HUES64 (cell line): ENCODE measurements at regions not wholly inside any gene's neighbourhood (a gene's known extent, or its start where the extent isn't known, plus 50 kb on each side); places are given as distances from the start of the nearest gene placed in this dataset.

Experiments
- H3K27ac ChIP-seq: 2 replicates; pipeline ENCODE4 v1.7.0; 2013; ENCODE audit warnings: low read depth, low read length, inconsistent platforms
- H3K27me3 ChIP-seq: 2 replicates; pipeline ENCODE4 v1.6.1; 2013; ENCODE audit warnings: mild to moderate bottlenecking, low read length; ENCODE audit not compliant: insufficient read depth
- H3K36me3 ChIP-seq: 2 replicates; pipeline ENCODE4 v1.6.1; 2013; ENCODE audit warnings: mild to moderate bottlenecking, low read length; ENCODE audit not compliant: insufficient read depth
- H3K4me1 ChIP-seq: 2 replicates; pipeline ENCODE4 v1.6.1; 2013; ENCODE audit warnings: mild to moderate bottlenecking, low read length, moderate library complexity; ENCODE audit not compliant: insufficient read depth
- H3K4me3 ChIP-seq: 2 replicates; pipeline ENCODE4 v1.5.1; 2013; ENCODE audit warnings: mild to moderate bottlenecking, low read length, moderate library complexity
- H3K9ac ChIP-seq: 2 replicates; pipeline ENCODE4 v1.6.1; 2013; ENCODE audit warnings: mild to moderate bottlenecking, low read depth, low read length
- H3K9me3 ChIP-seq: 2 replicates; pipeline ENCODE4 v1.6.1; 2013; ENCODE audit warnings: low read depth, low read length; ENCODE audit not compliant: insufficient read depth
- WGBS: fragments of 150-250, 120-280 bp; methylation state at CpG from one replicate; pipeline ENCODE4 v1.1.7; 2013; ENCODE audit warnings: missing lambda C conversion rate; 5-methylcytosine and 5-hydroxymethylcytosine counted together

DNA sequence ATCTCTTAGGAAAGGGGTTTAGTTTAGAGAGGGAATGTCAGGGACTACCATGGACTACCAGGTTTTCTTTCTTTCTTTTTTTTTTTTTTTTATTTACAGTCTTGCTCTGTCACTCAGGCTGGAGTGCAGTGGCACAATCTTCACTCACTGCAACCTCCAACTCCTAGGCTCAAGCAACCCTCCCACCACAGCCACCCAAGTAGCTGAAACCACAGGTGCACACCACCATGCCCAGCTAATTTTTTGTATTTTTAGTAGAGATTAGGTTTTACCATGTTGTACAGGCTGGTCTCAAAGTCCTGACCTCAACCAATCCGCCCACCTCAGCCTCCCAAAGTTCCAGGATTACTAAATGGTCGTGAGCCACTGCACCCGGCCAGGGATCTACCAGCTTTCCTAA, 572.7 kb downstream of the CAAP1 start:
- H3K9ac ChIP-seq = no peak overlapping the region

DNA sequence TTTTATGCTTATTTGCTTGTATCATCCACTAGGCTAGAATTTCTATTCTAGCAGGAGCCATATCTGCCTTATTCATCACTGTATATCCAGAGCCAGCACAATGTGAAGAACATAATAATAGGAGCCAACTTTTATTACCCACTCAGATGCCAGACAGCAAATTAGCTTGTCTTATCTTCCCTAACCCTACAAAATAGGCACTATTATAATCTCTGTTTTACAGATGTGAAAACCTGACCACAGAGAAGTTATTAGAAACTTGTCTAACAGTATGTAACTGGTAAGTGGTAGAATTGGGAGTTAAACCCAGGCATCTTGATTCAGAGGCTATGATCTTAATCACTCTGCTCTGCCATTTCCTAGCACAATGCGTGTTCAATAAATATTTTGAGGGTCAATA, 579.5 kb downstream of the CAAP1 start:
- H3K27me3 ChIP-seq = no peaks in the 10 kb centered on the region
- 100% methylated on average over 1 of the region's 1 CpG for WGBS

More for the DNA sequence above, 572.7 kb downstream of the CAAP1 start:
- WGBS = 97% methylated on average over 3 of the region's 3 CpGs
- H3K27me3 ChIP-seq = no peaks in the 10 kb centered on the region
- no peaks in the 10 kb centered on the region for H3K4me1 ChIP-seq
- H3K4me3 ChIP-seq = no peak overlapping the region
- no peaks in the 10 kb centered on the region for H3K36me3 ChIP-seq
- H3K27ac ChIP-seq = no peak overlapping the region
- H3K9me3 ChIP-seq = no peaks in the 10 kb centered on the region

DNA sequence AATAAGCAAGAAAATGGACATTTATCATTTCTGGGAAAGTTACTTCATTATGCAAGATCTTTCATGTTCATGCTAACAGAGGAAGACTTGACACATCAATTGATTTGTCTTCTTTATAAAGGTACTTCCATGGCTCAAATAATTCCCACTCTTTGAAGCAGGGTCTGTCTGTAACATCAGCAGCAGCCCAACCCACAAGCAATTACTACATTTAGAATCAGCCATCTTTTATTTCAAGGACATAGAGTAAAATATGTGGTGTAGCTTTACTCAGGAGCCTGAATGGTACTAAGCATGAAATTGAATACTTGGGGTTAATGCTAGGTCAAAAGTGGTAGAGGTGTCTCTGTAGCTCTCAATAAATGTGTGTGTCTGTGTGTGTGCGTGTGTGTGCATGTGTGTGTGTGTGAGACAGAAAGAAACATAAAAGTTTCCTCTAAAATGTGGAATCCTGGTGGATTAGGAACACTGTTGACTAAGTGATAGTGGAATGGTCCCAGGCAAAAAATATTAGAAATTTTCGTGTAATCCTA, 581.1 kb downstream of the CAAP1 start:
- WGBS = 86% methylated on average over 2 of the region's 2 CpGs
- Histone ChIP-seq H3K9ac (no peak overlapping the region), H3K9me3 (no peaks in the 10 kb centered on the region), H3K27ac (no peak overlapping the region), H3K27me3 (no peaks in the 10 kb centered on the region), H3K4me1 (no peaks in the 10 kb centered on the region), H3K36me3 (no peaks in the 10 kb centered on the region), H3K4me3 (no peak overlapping the region)

More for the DNA sequence above, 579.5 kb downstream of the CAAP1 start:
- Histone ChIP-seq H3K9ac (no peak overlapping the region), H3K4me1 (no peaks in the 10 kb centered on the region), H3K9me3 (no peaks in the 10 kb centered on the region), H3K27ac (no peak overlapping the region), H3K36me3 (no peaks in the 10 kb centered on the region), H3K4me3 (no peak overlapping the region)

DNA sequence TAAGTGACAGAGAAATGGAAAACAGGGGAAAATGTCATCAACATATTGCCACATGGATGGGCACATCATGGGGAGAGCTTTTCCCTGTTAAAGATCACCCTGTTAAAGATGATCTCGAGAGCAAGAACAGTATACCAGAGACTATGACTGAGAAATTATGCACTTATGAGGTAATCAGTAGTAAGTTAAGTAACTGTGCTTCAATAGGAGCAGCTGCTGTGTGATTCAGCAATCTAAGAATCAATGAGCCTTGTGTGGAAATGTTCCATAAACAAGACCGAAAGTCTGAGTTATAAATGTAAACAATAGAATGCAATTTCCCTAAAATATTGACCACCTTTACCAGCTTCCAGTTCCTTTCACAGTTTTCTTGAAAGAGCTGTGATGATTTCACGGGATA, 582.3 kb downstream of the CAAP1 start:
- no peak overlapping the region for H3K9ac ChIP-seq
- H3K9me3 ChIP-seq = no peaks in the 10 kb centered on the region
- no peaks in the 10 kb centered on the region for H3K36me3 ChIP-seq
- WGBS = 92% methylated on average over 3 of the region's 3 CpGs
- H3K4me3 ChIP-seq = no peak overlapping the region
- no peaks in the 10 kb centered on the region for H3K4me1 ChIP-seq
- H3K27ac ChIP-seq = no peak overlapping the region
- H3K27me3 ChIP-seq = no peaks in the 10 kb centered on the region

DNA sequence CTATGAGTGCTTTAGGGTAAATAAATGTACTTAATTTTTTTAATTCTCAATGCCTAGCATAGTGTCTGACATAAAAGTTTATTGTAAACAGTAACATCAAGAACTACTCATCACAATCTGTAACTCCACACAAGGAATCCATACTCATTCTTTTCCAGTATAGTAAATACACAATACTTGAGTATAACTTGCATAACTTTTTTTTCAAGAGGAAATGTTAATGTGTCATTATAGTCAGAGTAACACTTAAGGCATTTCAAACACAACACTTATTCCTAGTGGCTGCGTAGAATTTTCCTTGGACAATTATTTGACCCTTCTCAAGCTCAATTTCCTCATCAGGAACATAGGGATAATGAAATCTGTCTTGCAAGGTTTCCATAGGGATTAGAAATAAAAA, 584.3 kb downstream of the CAAP1 start:
- no peak overlapping the region for H3K9ac ChIP-seq
- H3K9me3 ChIP-seq = no peaks in the 10 kb centered on the region
- H3K4me1 ChIP-seq = no peaks in the 10 kb centered on the region
- H3K27me3 ChIP-seq = no peaks in the 10 kb centered on the region
- no CpG with 5 or more reads among the region's 1 CpG for whole genome bisulfite sequencing
- no peak overlapping the region for H3K27ac ChIP-seq
- H3K36me3 ChIP-seq = no peaks in the 10 kb centered on the region
- no peak overlapping the region for H3K4me3 ChIP-seq

DNA sequence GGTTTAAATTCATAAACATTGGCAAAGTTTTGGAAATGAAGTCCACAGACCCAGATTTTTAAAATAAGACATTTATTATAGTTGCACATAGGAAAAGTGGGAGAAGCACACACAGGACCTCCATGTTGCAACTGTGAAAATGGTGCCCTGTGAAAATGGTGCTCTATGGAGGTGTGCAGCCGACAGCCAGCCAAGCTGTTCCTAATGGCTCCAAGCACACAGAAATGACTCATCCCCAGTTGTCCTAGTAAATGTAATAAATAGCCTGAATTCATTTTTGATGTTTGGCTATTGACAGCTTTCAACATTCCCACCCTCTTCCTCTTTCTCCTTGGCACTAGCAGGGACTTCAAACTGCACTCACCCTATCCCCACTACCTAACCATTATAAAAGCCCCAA, 590.9 kb downstream of the CAAP1 start:
- no peak overlapping the region for H3K9ac ChIP-seq
- H3K36me3 ChIP-seq = no peaks in the 10 kb centered on the region
- no peaks in the 10 kb centered on the region for H3K27me3 ChIP-seq
- H3K27ac ChIP-seq = no peak overlapping the region
- WGBS = 100% methylated on average over 1 of the region's 1 CpG
- H3K9me3 ChIP-seq = no peaks in the 10 kb centered on the region
- H3K4me3 ChIP-seq = no peak overlapping the region
- no peaks in the 10 kb centered on the region for H3K4me1 ChIP-seq

DNA sequence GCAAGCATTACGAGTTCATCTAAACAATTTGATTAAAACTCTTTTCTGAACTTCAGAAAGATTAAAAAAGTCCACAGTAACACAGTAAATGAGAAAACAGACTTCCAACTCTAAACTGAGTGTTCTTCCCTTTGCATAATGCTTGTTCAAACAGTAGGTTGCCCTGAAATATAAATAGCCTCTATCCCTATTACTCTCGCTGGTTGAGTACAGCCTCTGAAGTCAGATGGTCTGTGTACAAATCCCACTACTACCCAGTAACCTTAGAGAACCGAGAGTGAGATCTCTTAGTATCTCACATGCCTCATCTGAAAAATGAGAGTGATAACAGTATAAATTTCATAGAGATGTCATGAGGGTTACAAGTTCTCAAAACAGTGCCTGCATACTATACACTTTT, 591.6 kb downstream of the CAAP1 start:
- H3K9me3 ChIP-seq = no peaks in the 10 kb centered on the region
- 96% methylated on average over 2 of the region's 3 CpGs for WGBS
- H3K4me3 ChIP-seq = no peak overlapping the region
- no peak overlapping the region for H3K9ac ChIP-seq
- no peaks in the 10 kb centered on the region for H3K36me3 ChIP-seq
- no peaks in the 10 kb centered on the region for H3K4me1 ChIP-seq
- no peaks in the 10 kb centered on the region for H3K27me3 ChIP-seq
- no peak overlapping the region for H3K27ac ChIP-seq

DNA sequence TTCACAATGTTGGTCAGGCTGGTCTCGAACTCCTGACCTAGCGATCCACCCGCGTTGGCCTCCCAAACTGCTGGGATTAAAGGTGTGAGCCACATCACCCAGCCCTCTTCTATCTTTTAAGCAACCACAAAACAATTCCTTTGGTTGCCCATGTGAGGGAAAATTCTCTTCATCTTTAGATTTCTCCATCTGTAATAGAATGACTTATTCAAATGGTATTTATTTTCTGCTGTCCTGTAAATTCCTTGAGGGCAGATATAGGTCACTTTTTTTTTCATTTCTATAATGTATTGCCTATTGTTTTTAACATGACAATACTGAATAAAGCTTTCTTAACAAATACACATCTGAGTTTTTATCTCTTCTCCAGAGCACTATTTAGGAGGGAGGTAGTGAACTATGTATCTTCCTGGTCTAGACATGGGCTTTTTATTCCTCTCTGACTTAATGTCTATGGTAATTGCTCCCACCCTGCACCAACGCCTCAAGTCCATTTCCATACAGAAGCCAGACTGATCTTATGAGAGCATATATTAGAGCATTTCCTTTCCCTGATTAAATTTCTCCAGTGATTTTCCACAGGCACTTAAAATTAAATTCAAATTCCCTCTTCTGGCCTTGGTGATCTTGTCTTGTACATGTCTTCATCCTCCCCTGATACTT, 595.6 kb downstream of the CAAP1 start:
- Histone ChIP-seq H3K9ac (no peak overlapping the region), H3K9me3 (no peaks in the 10 kb centered on the region), H3K27me3 (no peaks in the 10 kb centered on the region), H3K4me3 (no peak overlapping the region), H3K36me3 (no peaks in the 10 kb centered on the region), H3K4me1 (no peaks in the 10 kb centered on the region), H3K27ac (no peak overlapping the region)
- WGBS = 94% methylated on average over 5 of the region's 5 CpGs

DNA sequence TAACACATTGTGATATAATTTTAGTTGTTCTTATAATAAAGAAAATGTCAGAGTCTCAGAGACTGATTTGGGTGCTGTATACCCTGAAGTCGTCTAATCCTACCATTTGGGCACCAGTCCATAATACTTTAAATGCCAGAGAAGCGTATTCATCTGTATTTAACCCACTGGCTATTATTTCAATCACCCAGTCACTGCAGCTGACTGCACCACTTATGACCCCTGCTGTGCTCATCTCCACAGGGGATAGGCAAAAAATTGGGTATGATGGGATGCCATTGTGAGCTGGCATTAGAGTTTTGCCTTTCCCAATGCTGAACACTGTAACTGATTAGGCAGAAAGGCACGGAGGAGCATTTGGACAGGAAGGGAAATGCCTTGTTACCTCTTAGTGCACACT, 599.7 kb downstream of the CAAP1 start:
- Histone ChIP-seq H3K4me3 (no peak overlapping the region), H3K4me1 (no peaks in the 10 kb centered on the region), H3K27ac (no peak overlapping the region), H3K9ac (no peak overlapping the region), H3K27me3 (no peaks in the 10 kb centered on the region), H3K36me3 (no peaks in the 10 kb centered on the region), H3K9me3 (no peaks in the 10 kb centered on the region)
- WGBS = 88% methylated on average over 3 of the region's 3 CpGs

DNA sequence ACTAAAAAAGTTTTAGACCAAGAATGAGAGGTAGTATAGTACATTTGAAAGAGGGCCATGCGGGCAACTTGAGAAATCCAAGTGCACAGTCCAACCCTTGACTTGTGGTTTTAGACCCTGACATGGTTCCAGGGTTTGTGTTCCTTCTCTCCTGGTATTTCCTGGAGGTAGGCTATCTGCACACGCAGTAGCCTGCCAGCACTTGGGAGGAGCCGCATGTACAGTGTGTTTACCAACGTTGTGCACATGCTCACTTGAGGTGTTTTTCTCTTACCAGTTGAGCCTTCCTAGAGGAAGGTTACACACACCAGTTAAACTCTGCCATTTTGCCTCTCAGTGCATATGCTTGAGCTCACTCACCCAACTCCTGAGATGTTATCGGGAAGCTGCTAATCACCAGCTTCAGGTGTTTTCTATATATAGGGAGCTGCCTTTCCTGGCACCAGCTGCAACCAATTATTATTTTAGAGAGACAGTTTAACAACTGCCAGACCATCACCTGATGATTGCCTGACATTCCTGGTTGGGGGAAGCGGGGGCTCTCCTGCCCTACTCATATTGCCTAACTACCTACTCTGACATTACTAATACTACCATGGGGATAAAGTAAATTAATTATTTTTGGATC, 593.4 kb upstream of the TUSC1 start:
- Histone ChIP-seq H3K9ac (no peak overlapping the region), H3K9me3 (no peaks in the 10 kb centered on the region), H3K4me1 (no peaks in the 10 kb centered on the region), H3K27me3 (no peaks in the 10 kb centered on the region), H3K36me3 (no peaks in the 10 kb centered on the region), H3K4me3 (no peak overlapping the region), H3K27ac (no peak overlapping the region)
- 76% methylated on average over 5 of the region's 6 CpGs for WGBS

DNA sequence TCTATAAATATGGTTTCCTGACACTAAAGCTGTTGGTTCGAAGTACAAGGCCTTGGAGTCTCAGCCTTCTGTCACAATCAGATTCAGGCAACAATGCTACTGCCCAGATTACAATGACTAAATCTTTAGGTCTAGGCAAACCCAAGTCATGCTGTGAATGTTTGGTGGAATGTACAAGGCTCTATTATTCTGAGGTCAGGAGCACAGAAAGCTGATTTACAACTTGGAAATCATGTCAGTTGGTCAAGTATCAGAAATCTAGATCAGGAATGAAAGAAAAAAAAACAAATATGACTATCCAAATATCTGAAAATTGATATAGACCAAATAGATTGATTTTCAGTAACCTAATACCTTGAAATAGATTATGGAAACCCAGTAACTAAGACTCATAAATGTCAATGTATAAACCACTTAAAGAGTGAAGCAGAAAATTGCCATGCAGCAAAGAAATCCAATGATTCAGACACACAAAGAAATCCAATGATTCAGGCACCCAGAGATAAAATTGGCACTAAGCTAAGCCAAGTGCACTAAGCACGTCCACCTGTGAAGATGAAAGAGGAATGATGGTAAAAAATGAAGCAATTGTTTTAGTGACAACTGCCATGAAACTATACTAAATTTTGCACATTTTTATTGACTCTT, 588.0 kb upstream of the TUSC1 start:
- H3K36me3 ChIP-seq = no peaks in the 10 kb centered on the region
- H3K4me1 ChIP-seq = 0 out of 2 replicates have a peak, but pooled peaks cover 2% of the 10 kb centered on the region
- no peak overlapping the region for H3K9ac ChIP-seq
- 0 out of 2 replicates have a peak, but pooled peaks cover 3% of the 10 kb centered on the region for H3K9me3 ChIP-seq
- no peak overlapping the region for H3K27ac ChIP-seq
- WGBS = 92% methylated on average over 2 of the region's 2 CpGs
- H3K27me3 ChIP-seq = no peaks in the 10 kb centered on the region
- H3K4me3 ChIP-seq = no peak overlapping the region
